ENCODE measurements at regions not wholly inside any gene's neighbourhood (a gene's known extent, or its start where the extent isn't known, plus 50 kb on each side); places are given as distances from the start of the nearest gene placed in this dataset.

DNA sequence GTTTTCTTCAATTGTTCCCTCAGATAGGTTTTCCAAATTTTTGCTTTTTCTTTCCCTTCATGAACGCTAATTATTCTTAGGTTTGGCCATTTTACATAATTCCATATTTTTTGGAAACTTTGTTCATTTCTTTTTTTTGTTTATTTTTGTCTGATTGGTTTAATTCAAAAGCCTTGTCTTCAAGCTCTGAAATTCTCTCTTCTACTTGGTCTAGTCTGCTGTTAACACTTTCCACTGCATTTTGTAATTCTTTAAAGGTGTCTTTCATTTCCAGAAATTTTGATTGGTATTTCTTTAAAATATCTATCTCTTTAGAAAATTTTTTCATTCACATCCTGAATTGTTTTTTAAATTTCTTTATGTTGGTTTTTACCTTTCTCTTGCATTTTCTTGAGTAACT lies 63.9 kb upstream of the VLDLR start:
- DNase-seq (ENCODE audit: low spot score) = no peak
- TF ChIP-seq CTCF (IDR thresholded peaks at IDR 0.05; ENCODE audit: extremely low read depth, missing control alignments) = no peak

GRCh38 chr9:2559192-2560152 lies 62.1 kb upstream of the VLDLR start:
- no peak for DNase-seq (ENCODE audit: low spot score)
- TF ChIP-seq CTCF (IDR thresholded peaks at IDR 0.05; ENCODE audit: extremely low read depth, missing control alignments) = no peak

GRCh38 chr9:2560180-2560579 lies 61.4 kb upstream of the VLDLR start:
- no peak for DNase-seq (ENCODE audit: low spot score)
- no peak for TF ChIP-seq CTCF (IDR thresholded peaks at IDR 0.05; ENCODE audit: extremely low read depth, missing control alignments)

GRCh38 chr9:2565676-2566340 lies 55.8 kb upstream of the VLDLR start:
- DNase-seq (ENCODE audit: low spot score) = no peak
- TF ChIP-seq CTCF (IDR thresholded peaks at IDR 0.05; ENCODE audit: extremely low read depth, missing control alignments) = no peak

DNA sequence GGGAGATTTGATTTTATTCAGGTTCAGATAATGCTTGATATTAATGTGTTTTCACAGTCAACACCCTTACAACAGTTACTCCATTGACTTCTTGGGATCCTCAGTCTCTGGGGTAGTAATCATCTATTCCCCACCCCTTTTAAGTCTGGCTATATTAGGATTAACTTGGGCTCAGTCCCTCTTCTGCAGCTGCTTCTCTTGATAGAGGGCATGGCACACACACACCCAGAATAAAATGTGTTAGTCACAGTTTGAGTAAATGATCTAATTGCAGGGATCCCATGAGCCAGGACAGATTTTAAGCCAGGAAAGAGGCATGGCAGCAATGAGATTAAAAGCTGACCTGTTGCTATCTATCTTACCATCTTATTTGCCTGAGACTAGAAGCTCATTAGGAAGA lies 53.7 kb upstream of the VLDLR start:
- no peak for DNase-seq (ENCODE audit: low spot score)
- TF ChIP-seq CTCF (IDR thresholded peaks at IDR 0.05; ENCODE audit: extremely low read depth, missing control alignments) = no peak

DNA sequence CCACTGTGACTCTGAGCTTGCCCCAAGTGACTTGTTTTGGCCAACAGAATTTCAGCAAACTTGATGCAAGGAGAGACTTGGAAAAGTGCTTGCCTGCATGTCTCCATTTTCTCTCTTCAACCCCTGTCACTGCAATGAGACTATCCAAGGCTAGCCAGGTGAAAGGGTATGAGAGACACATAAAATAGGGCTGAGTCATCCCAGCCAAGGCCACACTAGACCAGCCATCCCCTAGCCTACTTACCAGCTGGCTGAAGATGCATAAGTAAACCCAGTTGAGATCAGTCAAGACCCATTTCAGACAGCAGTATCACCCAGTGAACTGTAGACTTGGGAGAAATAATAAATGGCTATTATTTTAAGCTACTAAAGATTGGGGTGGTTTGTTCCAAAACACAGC lies 52.9 kb upstream of the VLDLR start:
- DNase-seq (ENCODE audit: low spot score) = no peak
- TF ChIP-seq CTCF (IDR thresholded peaks at IDR 0.05; ENCODE audit: extremely low read depth, missing control alignments) = no peak

Data from GM20000 (cell line).